Activated B cell treated with CpG ODN at 0.5 μM for 24 hours (primary cell): ENCODE measurements at regions not wholly inside any gene's neighbourhood (a gene's known extent, or its start where the extent isn't known, plus 50 kb on each side); places are given as distances from the start of the nearest gene placed in this dataset.

Source experiments
- ATAC-seq: fragments of 200-7000 bp; cut with Tn5 transposase; one replicate; pipeline ENCODE4 v1.10.0; 2021; ENCODE audit warnings: low read depth, mild to moderate bottlenecking, moderate library complexity
- CTCF ChIA-PET: fragments of 350-600 bp; sonication (Branson Sonifier 250); formaldehyde crosslinking; loops from one replicate; lab custom pipeline; 2021; ENCODE audit warnings: antibody characterized with exemption; lab: Charles Lee
- POLR2A ChIA-PET: fragments of 350-600 bp; sonication (Branson Sonifier 250); formaldehyde crosslinking; loops from one replicate; lab custom pipeline; 2021; ENCODE audit warnings: antibody characterized with exemption; lab: Charles Lee
- DNase-seq: peaks from one replicate; pipeline ENCODE4 v3.0.0; 2022
- H3K27ac Mint-ChIP-seq: one replicate; pipeline ENCODE4 v1.8.0; 2020; ENCODE audit warnings: mixed read lengths
- H3K27me3 Mint-ChIP-seq: one replicate; pipeline ENCODE4 v1.8.0; 2021; ENCODE audit warnings: mixed read lengths
- H3K36me3 Mint-ChIP-seq: one replicate; pipeline ENCODE4 v1.8.0; 2021; ENCODE audit warnings: low read depth, mixed read lengths
- H3K4me1 Mint-ChIP-seq: one replicate; pipeline ENCODE4 v1.8.0; 2021; ENCODE audit warnings: mixed read lengths
- H3K4me3 Mint-ChIP-seq: one replicate; pipeline ENCODE4 v1.8.0; 2020; ENCODE audit warnings: mild to moderate bottlenecking, mixed read lengths
- H3K9me3 Mint-ChIP-seq: one replicate; pipeline ENCODE4 v1.8.0; 2020; ENCODE audit warnings: mixed read lengths
- intact Hi-C: fragments of 100-400 bp; cut with micrococcal nuclease; formaldehyde crosslinking; loops from one replicate; pipeline ENCODE4 v1.15.1; 2024
- TF ChIP-seq, protein P1 (sequence below): fragments of 200-600 bp; IDR thresholded peaks from one replicate; pipeline ENCODE4 v1.8.0; 2022; ENCODE audit warnings: antibody characterized with exemption, mild to moderate bottlenecking

DNA sequence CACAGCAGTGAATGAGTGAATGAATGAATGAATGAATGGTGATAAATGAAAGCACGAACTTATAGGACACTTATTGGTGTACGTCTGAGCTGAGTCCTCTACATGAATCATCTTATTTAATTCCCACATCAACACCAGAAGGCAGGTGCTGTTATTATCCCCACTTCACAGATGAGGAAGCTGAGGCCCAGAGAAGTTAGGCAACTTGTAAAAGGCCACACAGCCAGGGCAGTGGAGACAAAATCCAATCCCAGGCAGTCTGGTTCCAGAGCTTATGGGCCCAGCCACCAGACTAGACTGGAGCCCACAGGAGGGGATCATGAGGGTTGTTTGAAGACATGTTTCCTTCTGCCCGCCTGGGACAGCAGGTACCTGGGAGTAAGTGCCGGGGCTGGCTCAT, 364.0 kb downstream of the MN1 start:
- Mint-ChIP-seq H3K36me3 (no peaks in the 10 kb centered on the region), H3K4me3 (no peak overlapping the region), H3K27ac (no peak overlapping the region), H3K9me3 (no peaks in the 10 kb centered on the region), H3K27me3 (peaks cover 3% of the 10 kb centered on the region), H3K4me1 (no peaks in the 10 kb centered on the region)
- ChIA-PET CTCF (no interaction called here), POLR2A (no interaction called here)
- intact Hi-C loops = no loop called here
- TF ChIP-seq, protein P1, sequence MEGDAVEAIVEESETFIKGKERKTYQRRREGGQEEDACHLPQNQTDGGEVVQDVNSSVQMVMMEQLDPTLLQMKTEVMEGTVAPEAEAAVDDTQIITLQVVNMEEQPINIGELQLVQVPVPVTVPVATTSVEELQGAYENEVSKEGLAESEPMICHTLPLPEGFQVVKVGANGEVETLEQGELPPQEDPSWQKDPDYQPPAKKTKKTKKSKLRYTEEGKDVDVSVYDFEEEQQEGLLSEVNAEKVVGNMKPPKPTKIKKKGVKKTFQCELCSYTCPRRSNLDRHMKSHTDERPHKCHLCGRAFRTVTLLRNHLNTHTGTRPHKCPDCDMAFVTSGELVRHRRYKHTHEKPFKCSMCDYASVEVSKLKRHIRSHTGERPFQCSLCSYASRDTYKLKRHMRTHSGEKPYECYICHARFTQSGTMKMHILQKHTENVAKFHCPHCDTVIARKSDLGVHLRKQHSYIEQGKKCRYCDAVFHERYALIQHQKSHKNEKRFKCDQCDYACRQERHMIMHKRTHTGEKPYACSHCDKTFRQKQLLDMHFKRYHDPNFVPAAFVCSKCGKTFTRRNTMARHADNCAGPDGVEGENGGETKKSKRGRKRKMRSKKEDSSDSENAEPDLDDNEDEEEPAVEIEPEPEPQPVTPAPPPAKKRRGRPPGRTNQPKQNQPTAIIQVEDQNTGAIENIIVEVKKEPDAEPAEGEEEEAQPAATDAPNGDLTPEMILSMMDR = no peak
- DNase-seq (no peak), ATAC-seq (no peak)

DNA sequence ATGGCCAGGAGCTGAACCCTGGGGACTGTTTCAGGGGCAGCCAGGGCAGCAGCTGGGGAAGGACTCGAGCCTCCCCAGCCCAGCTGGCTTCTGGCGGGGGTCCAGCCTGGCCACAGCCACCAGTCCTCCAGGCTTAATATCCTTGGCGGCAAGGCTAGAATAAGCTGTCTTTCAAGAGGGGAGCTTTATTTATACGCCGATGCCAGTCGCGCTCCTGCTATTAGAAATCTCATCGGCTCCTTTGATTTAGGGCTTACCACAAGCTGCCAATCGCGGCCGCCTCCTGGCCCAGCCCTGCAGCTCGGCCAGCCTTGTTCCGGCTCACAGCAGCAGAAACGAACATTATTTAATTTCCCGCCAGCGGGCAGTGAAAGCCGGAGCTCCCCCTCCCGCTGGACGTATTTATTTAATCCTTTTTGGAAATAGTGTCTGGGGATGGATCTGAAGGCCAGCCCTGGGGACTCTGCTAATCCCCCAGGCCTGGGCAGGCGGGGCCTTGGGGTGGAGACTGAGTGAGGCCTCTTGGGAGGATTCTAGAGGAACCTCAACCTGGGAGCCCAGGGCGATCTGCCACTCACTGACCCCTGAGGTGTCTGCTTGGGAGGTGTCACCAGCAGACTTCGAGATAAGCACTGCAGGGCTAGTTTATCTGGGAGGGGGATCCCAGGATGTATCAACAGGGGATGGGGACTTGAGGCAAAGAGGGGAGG, 363.1 kb downstream of the MN1 start:
- DNase-seq (no peak), ATAC-seq (no peak)
- Mint-ChIP-seq H3K9me3 (no peaks in the 10 kb centered on the region), H3K27ac (no peak overlapping the region), H3K27me3 (peaks cover 3% of the 10 kb centered on the region), H3K4me3 (no peak overlapping the region), H3K4me1 (no peaks in the 10 kb centered on the region), H3K36me3 (no peaks in the 10 kb centered on the region)
- POLR2A ChIA-PET = no interaction called here
- TF ChIP-seq, protein P1 = no peak
- intact Hi-C loops = no loop called here
- CTCF ChIA-PET = no interaction called here

GRCh38 chr22:27439131-27439530, 362.4 kb downstream of the MN1 start:
- H3K4me1 Mint-ChIP-seq = no peaks in the 10 kb centered on the region
- intact Hi-C loops = no loop called here
- POLR2A ChIA-PET = no interaction called here
- peaks cover 3% of the 10 kb centered on the region for H3K27me3 Mint-ChIP-seq
- H3K36me3 Mint-ChIP-seq = no peaks in the 10 kb centered on the region
- H3K4me3 Mint-ChIP-seq = no peak overlapping the region
- no peaks in the 10 kb centered on the region for H3K9me3 Mint-ChIP-seq
- CTCF ChIA-PET = no interaction called here
- TF ChIP-seq, protein P1 = no peak
- H3K27ac Mint-ChIP-seq = no peak overlapping the region
- no peak for DNase-seq
- ATAC-seq = no peak

DNA sequence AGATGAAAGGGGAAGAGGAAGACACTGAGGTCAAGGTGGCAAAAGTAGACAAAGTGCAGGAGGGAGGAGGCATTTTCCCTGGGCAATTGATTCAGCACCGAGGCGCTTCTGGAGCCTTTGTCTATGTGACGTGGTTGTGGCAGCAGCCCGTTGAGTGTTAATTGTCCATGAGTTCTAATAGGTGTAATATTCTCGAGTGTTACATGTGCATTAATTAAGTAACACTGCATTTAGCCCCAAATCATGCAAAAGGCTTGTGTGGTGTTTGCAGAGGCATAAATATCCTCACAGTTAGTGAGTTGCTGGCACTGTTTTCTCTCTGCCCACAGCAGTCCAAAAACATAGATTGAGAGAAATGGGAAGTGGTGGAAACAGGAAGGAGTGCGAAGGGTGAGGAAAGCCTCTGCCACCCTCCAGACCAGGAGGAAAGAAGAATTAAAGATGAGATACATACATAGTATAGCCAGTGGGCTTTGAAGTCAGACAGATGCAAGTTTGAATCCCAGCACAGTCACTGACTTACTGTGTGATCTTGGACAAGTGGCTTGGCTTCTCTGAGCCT, 361.2 kb downstream of the MN1 start:
- H3K27me3 Mint-ChIP-seq = peaks cover 3% of the 10 kb centered on the region
- TF ChIP-seq, protein P1 = no peak
- H3K4me3 Mint-ChIP-seq = no peak overlapping the region
- DNase-seq (no peak), ATAC-seq (no peak)
- H3K27ac Mint-ChIP-seq = no peak overlapping the region
- CTCF ChIA-PET = no interaction called here
- intact Hi-C loops = no loop called here
- POLR2A ChIA-PET = no interaction called here
- H3K4me1 Mint-ChIP-seq = no peaks in the 10 kb centered on the region
- no peaks in the 10 kb centered on the region for H3K36me3 Mint-ChIP-seq
- no peaks in the 10 kb centered on the region for H3K9me3 Mint-ChIP-seq

DNA sequence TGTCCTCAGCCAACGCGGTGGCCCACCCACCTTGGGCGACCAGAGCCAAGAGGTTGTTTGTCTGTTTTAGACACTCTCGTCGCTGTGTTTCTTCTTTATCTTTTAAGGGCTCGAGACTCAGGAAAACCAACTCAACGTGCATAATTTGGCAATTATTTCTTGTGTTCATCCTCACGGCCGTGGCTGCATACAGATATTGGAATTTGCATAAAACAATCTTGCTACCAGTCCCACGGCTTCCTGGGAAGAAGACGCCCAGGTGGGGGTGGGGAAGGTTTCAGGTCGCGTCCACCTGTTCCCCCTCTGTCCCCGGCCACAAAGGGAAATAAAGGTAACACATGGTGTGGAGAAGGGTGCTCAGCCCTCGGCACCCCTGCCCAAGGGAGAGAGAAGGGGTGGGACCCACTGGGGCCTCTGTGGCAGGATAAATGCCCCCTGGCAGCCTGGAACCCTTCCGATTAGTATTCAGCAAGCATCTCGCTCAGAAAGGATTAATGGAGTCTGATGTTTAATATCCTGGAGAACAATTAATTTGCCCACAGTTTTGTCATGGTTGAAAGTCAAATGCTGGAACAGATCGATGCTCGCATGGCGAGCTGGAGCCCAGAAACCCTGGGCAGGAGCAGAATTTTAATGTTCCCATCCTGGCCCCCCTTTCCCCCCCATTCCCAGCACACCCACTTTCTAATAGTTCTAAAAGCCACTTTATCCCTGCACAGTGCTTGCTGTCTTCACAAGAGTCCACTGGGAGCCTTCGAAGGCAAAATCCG, 359.7 kb downstream of the MN1 start:
- ATAC-seq (no peak), DNase-seq (no peak)
- Mint-ChIP-seq H3K27me3 (peaks cover 3% of the 10 kb centered on the region), H3K36me3 (no peaks in the 10 kb centered on the region), H3K4me3 (no peak overlapping the region), H3K9me3 (no peaks in the 10 kb centered on the region), H3K4me1 (no peaks in the 10 kb centered on the region), H3K27ac (no peak overlapping the region)
- TF ChIP-seq, protein P1 = no peak
- intact Hi-C loops = no loop called here
- CTCF ChIA-PET = no interaction called here
- POLR2A ChIA-PET = no interaction called here
